K562 (cell line): ENCODE measurements at regions not wholly inside any gene's neighbourhood (a gene's known extent, or its start where the extent isn't known, plus 50 kb on each side); places are given as distances from the start of the nearest gene placed in this dataset.

Experiments
- ATAC-seq: fragments of 200-7000 bp; cut with Tn5 transposase; 3 replicates; pipeline ENCODE4 v1.9.1; 2020; ENCODE audit warnings: moderate library complexity
- BruUV-seq: library from RNA; stranded (reverse); fragments of 400-500 nt; replicated peaks from 2 replicates; lab custom pipeline; 2021; lab: Mats Ljungman, UMichigan
- CTCF ChIA-PET: fragments of 300-600 bp; formaldehyde crosslinking; extraction: SDS; loops from one replicate; lab custom pipeline; 2021; ENCODE audit warnings: low intra/inter-chr PET ratio; lab: Yijun Ruan, JAX
- POLR2A ChIA-PET: fragments of 300-600, 350-650 bp; sonication (Branson Sonifier 250); formaldehyde crosslinking; extraction: SDS; loops from one replicate; lab custom pipeline; 2021; ENCODE audit warnings: antibody characterized with exemption, inconsistent platforms; lab: Yijun Ruan, JAX
- DNase-seq, 4 experiments: peaks; one replicate each; pipeline versions ENCODE4 v3.0.0 to v3.0.0-alpha.2; 2011 to 2018; ENCODE audit warnings: low spot score in 3 of 4, mixed read lengths in 3 of 4; ENCODE audit errors: extremely low read depth in 1 of 4
- FAIRE-seq: peaks from 2 replicates; lab custom pipeline; 2011; peaks lifted over from hg19 to GRCh38; lab: Jason Lieb, UNC
- H2AFZ ChIP-seq: 2 replicates; pipeline ENCODE4 v1.6.0; 2011; ENCODE audit warnings: low read depth, low read length, control low read depth, inconsistent platforms
- H3K27ac ChIP-seq: fragments of 200-600 bp; 3 replicates; pipeline ENCODE4 v1.8.0; 2011; ENCODE audit warnings: low read depth, mild to moderate bottlenecking, control low read depth, inconsistent platforms, low read length, moderate library complexity, mixed read lengths; ENCODE audit errors: extremely low read depth
- H3K27me3 ChIP-seq, 2 experiments: fragments of 300-600 bp in 1 of 2; 2 replicates in 1 of 2; 3 replicates in 1 of 2; pipeline versions ENCODE4 v1.6.0 to v1.8.0; 2011; ENCODE audit warnings: inconsistent platforms in 2 of 2, low read length in 2 of 2, mild to moderate bottlenecking in 1 of 2, mixed read lengths in 1 of 2, moderate library complexity in 1 of 2; ENCODE audit not compliant: control insufficient read depth in 2 of 2, insufficient read depth in 2 of 2
- H3K36me3 ChIP-seq: fragments of 300-600 bp; 3 replicates; pipeline ENCODE4 v1.8.0; 2011; ENCODE audit warnings: mild to moderate bottlenecking, low read length, inconsistent platforms; ENCODE audit not compliant: control insufficient read depth, insufficient read depth
- H3K4me1 ChIP-seq, 2 experiments: fragments of 200-600 bp in 1 of 2; replicated peaks in 1 of 2; 2 replicates in 1 of 2; 3 replicates in 1 of 2; pipeline versions ENCODE4 v1.5.1 to v1.8.0; 2011; ENCODE audit warnings: inconsistent platforms in 2 of 2, low read length in 2 of 2, mild to moderate bottlenecking in 1 of 2, mixed read lengths in 1 of 2, moderate library complexity in 1 of 2; ENCODE audit not compliant: control insufficient read depth in 2 of 2, insufficient read depth in 2 of 2
- H3K4me2 ChIP-seq: 2 replicates; pipeline ENCODE4 v1.6.1; 2011; ENCODE audit warnings: low read length, control low read depth, inconsistent platforms, mixed read lengths; ENCODE audit not compliant: insufficient read depth
- H3K4me3 ChIP-seq: fragments of 200-600 bp; sonication (generic), shearing (Covaris generic); 2 replicates; pipeline ENCODE4 v1.5.1; 2016; ENCODE audit warnings: control low read depth, inconsistent platforms
- H3K79me2 ChIP-seq: fragments of 200-600 bp; 3 replicates; pipeline ENCODE4 v1.8.0; 2011; ENCODE audit warnings: low read length, inconsistent platforms; ENCODE audit not compliant: control insufficient read depth, insufficient read depth
- H3K9ac ChIP-seq, 2 experiments: 2 replicates each; pipeline versions ENCODE4 v1.6.0 to v1.6.1; 2011; ENCODE audit warnings: low read depth in 2 of 2, low read length in 2 of 2, control low read depth in 1 of 2, inconsistent platforms in 1 of 2, mild to moderate bottlenecking in 1 of 2, mixed read lengths in 1 of 2; ENCODE audit not compliant: insufficient read depth in 1 of 2
- H3K9me1 ChIP-seq: one replicate; pipeline ENCODE4 v1.6.0; 2011; ENCODE audit warnings: inconsistent platforms, mild to moderate bottlenecking, low read length, moderate library complexity; ENCODE audit not compliant: control insufficient read depth, insufficient read depth
- H3K9me3 ChIP-seq: replicated peaks from 2 replicates; pipeline ENCODE4 v1.5.1; 2011; ENCODE audit warnings: low read depth, low read length, inconsistent platforms; ENCODE audit not compliant: control insufficient read depth, insufficient read depth
- H4K20me1 ChIP-seq: replicated peaks from 2 replicates; pipeline ENCODE4 v1.6.1; 2011; ENCODE audit warnings: low read length, inconsistent platforms, mixed read lengths; ENCODE audit not compliant: control insufficient read depth, insufficient read depth
- ARID2 ChIP-seq: fragments of 450-650 bp; IDR thresholded peaks from 2 replicates; pipeline ENCODE4 v1.6.1; 2017; ENCODE audit warnings: antibody characterized with exemption, mild to moderate bottlenecking
- BRF1 ChIP-seq: IDR thresholded peaks from 3 replicates; pipeline ENCODE4 v1.6.1; 2011; ENCODE audit warnings: borderline replicate concordance, mild to moderate bottlenecking; ENCODE audit not compliant: insufficient read length; ENCODE audit errors: extremely low read depth
- HOXB6 ChIP-seq: fragments of 250-450 bp; sonication (Bioruptor Pico); IDR thresholded peaks from 2 replicates; pipeline ENCODE4 v1.5.1; 2022; ENCODE audit warnings: mild to moderate bottlenecking, borderline replicate concordance
- TSC22D4 ChIP-seq: fragments of 450-650 bp; IDR thresholded peaks from 2 replicates; pipeline ENCODE4 v1.6.1; 2016; ENCODE audit warnings: missing genetic modification characterization, missing biosample characterization, control low read depth
- ZBTB17 ChIP-seq: fragments of 450-650 bp; formaldehyde crosslinking; IDR thresholded peaks from 2 replicates; pipeline ENCODE4 v1.4.0; 2020; ENCODE audit warnings: mild to moderate bottlenecking
- ZNF311 ChIP-seq: fragments of 250-450 bp; sonication (Bioruptor Pico); IDR thresholded peaks from 2 replicates; pipeline ENCODE4 v1.4.0; 2020; ENCODE audit warnings: mild to moderate bottlenecking, moderate library complexity
- WGBS: fragments of 100-300 bp; shearing (Covaris generic); methylation state at CpG from one replicate; pipeline ENCODE4 v1.1.6; 2016; ENCODE audit warnings: low coverage, mixed read lengths; ENCODE audit not compliant: insufficient coverage; ENCODE audit errors: missing lambda C conversion rate; 5-methylcytosine and 5-hydroxymethylcytosine counted together
- in situ Hi-C: fragments of 300-500 bp; cut with MboI; formaldehyde crosslinking; loops from 4 replicates; pipeline ENCODE4 v1.15.0; 2018; ENCODE audit warnings: inconsistent platforms, mixed read lengths
- intact Hi-C: fragments of 100-400 bp; cut with micrococcal nuclease; formaldehyde crosslinking; loops from 2 replicates; pipeline ENCODE4 v1.14.2; 2022
- TF ChIP-seq, protein P1 (sequence below), 2 experiments: IDR thresholded peaks; 2 replicates each; pipeline ENCODE4 v1.6.1; 2011; ENCODE audit warnings: borderline replicate concordance in 1 of 2, control low read depth in 1 of 2, low read depth in 1 of 2, low read length in 1 of 2, mild to moderate bottlenecking in 1 of 2, mixed read lengths in 1 of 2, moderate library complexity in 1 of 2; ENCODE audit not compliant: insufficient read depth in 1 of 2, insufficient read length in 1 of 2, poor library complexity in 1 of 2, severe bottlenecking in 1 of 2; ENCODE audit errors: extremely low read depth in 1 of 2
- TF ChIP-seq, protein P2 (sequence below): IDR thresholded peaks from 2 replicates; pipeline ENCODE4 v1.6.1; 2016; ENCODE audit warnings: missing genetic modification characterization, missing compliant biosample characterization

DNA sequence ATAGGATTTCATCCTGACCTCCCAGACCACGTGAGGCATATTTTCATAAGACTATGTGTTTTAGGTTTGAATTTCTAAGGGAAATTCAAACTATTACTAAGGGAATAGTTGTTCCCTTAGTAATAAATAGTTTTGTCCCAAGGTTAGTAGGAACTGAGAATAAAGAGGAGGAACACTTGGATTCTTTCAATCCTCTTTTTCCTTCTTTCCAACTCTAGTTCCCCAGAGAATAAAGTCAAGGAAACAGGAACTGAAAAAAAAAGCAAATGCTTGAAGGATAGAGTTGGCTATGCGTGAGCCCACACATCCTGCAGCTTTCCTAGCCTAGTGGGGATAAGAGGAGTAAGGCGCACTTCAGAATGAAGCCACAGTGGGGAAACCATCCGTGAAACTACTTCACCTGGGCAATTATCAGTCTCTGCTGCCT lies 312.1 kb upstream of the TGFBR2 start:
- H3K4me3 ChIP-seq = no peak overlapping the region
- no peak overlapping the region for H3K27ac ChIP-seq
- POLR2A ChIA-PET = no interaction called here
- DNase-seq (no peak), FAIRE-seq (no peak)
- H3K9me1 ChIP-seq = no peaks in the 10 kb centered on the region
- no peak overlapping the region for H2AFZ ChIP-seq
- no peaks in the 10 kb centered on the region for H3K4me1 ChIP-seq
- TF ChIP-seq ZNF311 (peak; percentile 21; the same call in 1 of the 2 replicates), ZBTB17 (CRISPR knock-in tag) (0 out of 2 replicates have a peak, but pooled peaks have one; percentile 18), TSC22D4 (tag) (no peak), HOXB6 (CRISPR knock-in tag) (no peak)
- TF ChIP-seq, all 486 proteins: peak for 2
- no peaks in the 10 kb centered on the region for H3K27me3 ChIP-seq
- no peaks in the 10 kb centered on the region for H3K79me2 ChIP-seq
- H3K36me3 ChIP-seq = no peaks in the 10 kb centered on the region
- WGBS = 0% methylated on average over 4 of the region's 4 CpGs
- no peak for ATAC-seq
- H4K20me1 ChIP-seq = no peaks in the 10 kb centered on the region
- in situ Hi-C loops (no loop called here), intact Hi-C loops (no loop called here)
- CTCF ChIA-PET = no interaction called here
- H3K9ac ChIP-seq = no peak overlapping the region
- H3K9me3 ChIP-seq = no peaks in the 10 kb centered on the region
- no TSS peak for BruUV-seq
- no peak overlapping the region for H3K4me2 ChIP-seq

DNA sequence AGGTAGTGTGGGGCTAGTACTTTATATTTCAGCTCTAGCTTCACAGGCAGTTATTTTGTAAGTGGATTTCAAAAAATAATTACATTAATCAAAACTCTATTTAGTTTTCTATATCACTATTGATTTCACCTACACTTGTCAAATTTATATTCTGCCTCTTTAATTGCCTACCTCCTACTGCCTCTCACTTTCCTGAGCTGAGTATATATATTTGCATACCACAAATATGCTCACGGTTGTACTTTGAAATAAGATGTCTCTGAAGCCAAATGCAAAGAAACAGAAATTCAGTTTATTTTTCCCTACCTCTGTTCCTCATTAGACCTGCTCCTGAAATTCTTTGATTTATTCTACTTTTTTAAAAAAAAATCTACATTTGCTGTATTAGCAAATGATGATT lies 309.3 kb upstream of the TGFBR2 start:
- intact Hi-C loops = no loop called here
- H4K20me1 ChIP-seq = no peaks in the 10 kb centered on the region
- no peak overlapping the region for H2AFZ ChIP-seq
- CTCF ChIA-PET = no interaction called here
- WGBS = 0% methylated on average over 1 of the region's 1 CpG
- no peaks in the 10 kb centered on the region for H3K27me3 ChIP-seq
- ATAC-seq (no peak), FAIRE-seq (no peak), DNase-seq (no peak)
- no peak overlapping the region for H3K27ac ChIP-seq
- POLR2A ChIA-PET = no interaction called here
- in situ Hi-C loops = no loop called here
- no peaks in the 10 kb centered on the region for H3K4me1 ChIP-seq
- no peaks in the 10 kb centered on the region for H3K9me1 ChIP-seq
- TF ChIP-seq, protein P1, sequence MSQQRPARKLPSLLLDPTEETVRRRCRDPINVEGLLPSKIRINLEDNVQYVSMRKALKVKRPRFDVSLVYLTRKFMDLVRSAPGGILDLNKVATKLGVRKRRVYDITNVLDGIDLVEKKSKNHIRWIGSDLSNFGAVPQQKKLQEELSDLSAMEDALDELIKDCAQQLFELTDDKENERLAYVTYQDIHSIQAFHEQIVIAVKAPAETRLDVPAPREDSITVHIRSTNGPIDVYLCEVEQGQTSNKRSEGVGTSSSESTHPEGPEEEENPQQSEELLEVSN (IDR thresholded peaks at IDR 0.05; ENCODE audit: borderline replicate concordance in 1 of 2, extremely low read depth in 1 of 2, insufficient read depth in 1 of 2, insufficient read length in 1 of 2, low read depth in 1 of 2, low read length in 1 of 2, poor library complexity in 1 of 2, severe bottlenecking in 1 of 2) = no peak
- no peak for TF ChIP-seq BRF1
- no peak for TF ChIP-seq ARID2
- TF ChIP-seq, protein P2, sequence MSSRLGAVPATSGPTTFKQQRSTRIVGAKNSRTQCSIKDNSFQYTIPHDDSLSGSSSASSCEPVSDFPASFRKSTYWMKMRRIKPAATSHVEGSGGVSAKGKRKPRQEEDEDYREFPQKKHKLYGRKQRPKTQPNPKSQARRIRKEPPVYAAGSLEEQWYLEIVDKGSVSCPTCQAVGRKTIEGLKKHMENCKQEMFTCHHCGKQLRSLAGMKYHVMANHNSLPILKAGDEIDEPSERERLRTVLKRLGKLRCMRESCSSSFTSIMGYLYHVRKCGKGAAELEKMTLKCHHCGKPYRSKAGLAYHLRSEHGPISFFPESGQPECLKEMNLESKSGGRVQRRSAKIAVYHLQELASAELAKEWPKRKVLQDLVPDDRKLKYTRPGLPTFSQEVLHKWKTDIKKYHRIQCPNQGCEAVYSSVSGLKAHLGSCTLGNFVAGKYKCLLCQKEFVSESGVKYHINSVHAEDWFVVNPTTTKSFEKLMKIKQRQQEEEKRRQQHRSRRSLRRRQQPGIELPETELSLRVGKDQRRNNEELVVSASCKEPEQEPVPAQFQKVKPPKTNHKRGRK (tag) = no peak
- no peaks in the 10 kb centered on the region for H3K9me3 ChIP-seq
- H3K79me2 ChIP-seq = no peaks in the 10 kb centered on the region
- no peaks in the 10 kb centered on the region for H3K36me3 ChIP-seq
- BruUV-seq = no TSS peak
- no peak overlapping the region for H3K4me2 ChIP-seq
- no peak overlapping the region for H3K9ac ChIP-seq
- H3K4me3 ChIP-seq = no peak overlapping the region
